D721Med (cell line): ENCODE measurements at regions not wholly inside any gene's neighbourhood (a gene's known extent, or its start where the extent isn't known, plus 50 kb on each side); places are given as distances from the start of the nearest gene placed in this dataset.

Experiments
- DNase-seq: peaks from one replicate; pipeline ENCODE4 v3.0.0; 2011; ENCODE audit warnings: low spot score; ENCODE audit not compliant: insufficient read length
- FAIRE-seq: peaks from 2 replicates; lab custom pipeline; 2011; peaks lifted over from hg19 to GRCh38; lab: Jason Lieb, UNC
- TF ChIP-seq, protein P1 (sequence below): IDR thresholded peaks from 2 replicates; pipeline ENCODE4 v1.5.1; 2012; ENCODE audit warnings: mild to moderate bottlenecking, control low read depth; ENCODE audit not compliant: insufficient read depth; ENCODE audit errors: missing control alignments

DNA sequence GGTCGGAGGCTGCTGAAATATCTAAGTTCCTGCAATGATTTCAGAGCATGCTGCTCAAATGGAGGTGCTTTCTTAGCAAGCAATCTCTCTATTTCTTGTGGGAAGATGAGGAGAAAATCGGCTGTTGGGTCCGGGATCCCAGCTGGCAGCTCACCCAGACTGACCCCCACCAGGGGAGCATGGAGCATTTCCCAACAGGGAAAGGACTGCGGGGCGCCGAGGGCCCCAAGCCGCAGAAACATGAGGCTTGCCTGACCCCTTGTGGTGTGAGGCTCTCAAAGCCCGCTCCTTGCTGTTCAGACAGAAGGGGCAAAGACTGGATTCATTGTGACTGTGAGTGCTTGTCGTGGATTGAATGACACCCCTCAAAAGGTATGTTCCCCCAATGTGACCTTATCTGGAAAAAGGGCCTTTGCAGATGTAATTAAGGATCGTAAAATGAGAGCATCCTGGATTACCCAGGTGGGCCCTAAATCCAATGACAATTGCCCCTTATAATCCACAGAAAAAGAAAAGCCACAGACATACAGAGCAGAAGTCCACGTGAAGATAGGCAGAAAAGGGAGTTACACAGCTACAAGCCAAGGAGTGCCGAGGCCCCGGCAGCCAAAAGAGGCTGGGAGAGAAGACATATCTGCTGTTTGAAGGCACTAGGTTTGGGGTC lies 116.3 kb upstream of the VASH1 start:
- peak; percentile 43 for DNase-seq
- no peak for FAIRE-seq
- TF ChIP-seq, protein P1, sequence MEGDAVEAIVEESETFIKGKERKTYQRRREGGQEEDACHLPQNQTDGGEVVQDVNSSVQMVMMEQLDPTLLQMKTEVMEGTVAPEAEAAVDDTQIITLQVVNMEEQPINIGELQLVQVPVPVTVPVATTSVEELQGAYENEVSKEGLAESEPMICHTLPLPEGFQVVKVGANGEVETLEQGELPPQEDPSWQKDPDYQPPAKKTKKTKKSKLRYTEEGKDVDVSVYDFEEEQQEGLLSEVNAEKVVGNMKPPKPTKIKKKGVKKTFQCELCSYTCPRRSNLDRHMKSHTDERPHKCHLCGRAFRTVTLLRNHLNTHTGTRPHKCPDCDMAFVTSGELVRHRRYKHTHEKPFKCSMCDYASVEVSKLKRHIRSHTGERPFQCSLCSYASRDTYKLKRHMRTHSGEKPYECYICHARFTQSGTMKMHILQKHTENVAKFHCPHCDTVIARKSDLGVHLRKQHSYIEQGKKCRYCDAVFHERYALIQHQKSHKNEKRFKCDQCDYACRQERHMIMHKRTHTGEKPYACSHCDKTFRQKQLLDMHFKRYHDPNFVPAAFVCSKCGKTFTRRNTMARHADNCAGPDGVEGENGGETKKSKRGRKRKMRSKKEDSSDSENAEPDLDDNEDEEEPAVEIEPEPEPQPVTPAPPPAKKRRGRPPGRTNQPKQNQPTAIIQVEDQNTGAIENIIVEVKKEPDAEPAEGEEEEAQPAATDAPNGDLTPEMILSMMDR = peak; percentile 87

DNA sequence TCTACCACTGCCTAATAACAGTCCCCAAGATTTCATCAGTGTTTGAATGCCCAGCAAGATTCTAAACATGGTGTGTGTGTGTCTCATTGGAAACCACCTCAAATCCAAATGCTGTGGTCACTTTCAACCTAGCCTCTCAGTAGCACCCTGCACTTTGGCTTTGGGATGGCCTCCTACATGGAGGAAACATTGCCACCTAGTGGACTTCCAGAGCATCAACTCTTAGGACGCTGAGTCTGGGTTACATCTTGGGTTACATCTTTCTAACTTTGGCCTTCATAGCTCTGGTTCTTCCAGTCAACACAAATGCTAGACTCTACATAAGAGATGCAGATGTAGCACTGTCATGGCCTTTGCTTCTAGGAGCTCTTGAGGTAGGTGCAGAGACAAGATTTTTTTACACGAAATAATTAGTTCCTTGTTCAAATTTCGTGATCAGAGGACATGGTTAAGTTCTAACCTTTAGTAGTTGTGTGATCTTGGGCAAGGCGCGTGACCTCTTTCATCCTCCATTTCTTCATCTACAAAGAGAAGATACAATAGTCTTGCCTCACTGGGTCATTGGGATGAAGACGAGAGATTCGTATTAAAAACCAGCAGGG lies 113.5 kb upstream of the VASH1 start:
- peak; percentile 75 for FAIRE-seq
- TF ChIP-seq, protein P1 = peak; percentile 81

DNA sequence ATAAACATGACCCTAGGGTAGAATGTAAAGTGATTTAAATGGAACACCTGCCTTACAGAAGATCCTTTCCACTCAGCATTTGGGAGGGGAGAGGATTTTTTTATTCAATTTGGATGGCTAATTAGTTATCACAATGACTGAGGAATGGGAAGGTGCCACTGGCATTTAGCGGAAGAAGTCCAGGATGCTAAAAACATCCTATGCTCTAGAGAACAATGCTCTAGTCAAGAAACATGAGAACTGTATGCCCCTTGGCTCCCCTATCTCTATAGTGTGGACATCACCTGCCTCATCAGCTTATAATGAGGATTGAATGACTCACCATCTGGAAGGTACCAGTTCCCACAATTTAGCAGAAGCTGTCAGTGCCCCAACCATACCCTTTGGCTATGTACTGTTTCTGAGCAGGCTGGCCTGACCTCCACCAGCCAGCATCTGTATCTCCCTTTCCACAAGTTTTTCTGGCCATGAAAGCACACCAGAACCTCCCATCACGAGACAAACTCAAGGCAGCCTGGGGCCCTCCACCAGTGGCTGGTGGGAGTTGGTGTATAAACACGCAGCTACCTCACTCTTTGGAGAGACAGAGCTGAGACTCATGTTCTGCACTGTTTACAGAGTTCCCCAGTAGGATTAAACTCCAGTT lies 109.7 kb upstream of the VASH1 start:
- DNase-seq (no peak), FAIRE-seq (no peak)
- TF ChIP-seq, protein P1 = no peak

More for the DNA sequence above, 113.5 kb upstream of the VASH1 start:
- DNase-seq = peak; percentile 41

DNA sequence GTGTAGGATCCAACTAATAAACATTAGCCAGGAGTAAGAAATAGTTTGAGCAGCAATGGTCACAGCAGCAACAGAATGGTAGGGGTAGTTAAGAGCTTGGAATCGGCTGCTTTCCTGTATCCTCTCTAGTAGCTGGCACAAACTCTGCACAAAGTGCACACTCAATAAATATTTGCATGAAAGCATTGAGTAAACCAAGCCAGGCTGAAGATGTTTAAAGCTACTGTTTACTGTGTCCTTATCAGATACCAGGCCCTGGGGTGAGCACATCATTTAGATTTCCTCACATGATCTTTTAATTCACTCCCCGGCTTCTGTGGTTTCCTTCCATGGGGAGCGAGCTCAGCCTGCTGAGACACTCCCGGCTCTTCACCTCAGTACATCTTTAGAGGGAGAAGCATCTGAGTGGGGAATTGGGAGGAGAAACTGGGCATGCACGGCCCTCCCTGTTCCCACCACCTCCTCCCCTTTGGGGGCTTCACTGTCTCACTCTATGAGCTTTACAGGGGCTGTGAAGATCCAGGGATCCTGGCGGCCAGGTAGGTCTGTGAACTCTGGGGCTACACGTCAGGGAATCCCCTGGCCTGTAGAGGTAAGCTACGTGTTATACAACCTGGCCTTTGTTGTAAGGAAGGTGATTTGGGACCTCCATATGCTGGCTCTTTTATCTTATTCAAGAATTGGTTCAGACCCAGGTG lies 107.2 kb upstream of the VASH1 start:
- no peak for DNase-seq
- TF ChIP-seq, protein P1 = no peak
- FAIRE-seq = no peak

DNA sequence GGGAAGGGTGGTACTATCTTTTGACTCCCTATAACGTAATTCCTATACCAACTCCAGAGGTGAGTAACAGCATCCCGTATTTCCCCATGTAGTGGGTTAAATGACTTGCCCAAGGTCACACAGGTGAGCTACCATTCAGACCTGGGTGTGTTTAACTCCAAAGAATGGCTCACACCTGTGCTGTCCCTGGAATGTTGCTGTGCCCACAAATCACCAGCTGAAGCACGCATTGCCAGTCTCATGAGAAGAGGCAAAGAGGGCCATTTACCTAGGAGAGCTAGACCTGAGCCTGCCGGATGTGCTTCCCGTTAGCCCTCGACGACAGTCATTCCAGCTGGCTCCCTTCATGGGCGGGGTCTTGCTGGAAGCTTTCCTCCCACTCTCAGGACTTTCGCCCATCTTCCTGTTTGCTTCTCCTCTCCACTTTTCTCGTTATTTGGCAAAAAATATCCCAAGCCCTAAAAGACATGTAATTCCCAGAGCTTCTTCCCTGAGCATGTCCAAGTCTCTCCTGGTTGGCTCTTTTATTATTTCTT lies 106.6 kb upstream of the VASH1 start:
- FAIRE-seq = no peak
- TF ChIP-seq, protein P1 = no peak
- DNase-seq = no peak

DNA sequence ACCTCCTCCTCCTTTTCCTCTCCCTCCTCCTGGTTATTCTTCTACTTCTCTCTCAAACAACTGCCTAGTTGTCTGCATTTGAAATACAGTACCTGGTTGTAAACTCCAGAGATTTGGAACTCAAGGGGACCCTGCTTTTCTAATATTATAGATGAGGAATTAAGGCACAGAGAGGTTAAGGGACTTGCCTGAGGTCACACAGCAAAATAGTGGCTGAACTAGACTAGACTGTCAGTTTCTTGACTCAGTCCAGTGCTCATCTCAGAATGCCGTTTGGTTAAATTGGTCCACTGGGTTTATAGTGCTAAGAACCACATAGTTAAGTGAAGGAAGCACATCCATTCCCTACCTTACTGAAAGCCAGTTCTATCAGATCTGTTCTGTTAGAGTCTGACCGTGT lies 105.9 kb upstream of the VASH1 start:
- FAIRE-seq (no peak), DNase-seq (no peak)
- TF ChIP-seq, protein P1 = no peak
